SK-N-SH treated with all-trans-retinoic acid at 6 μM for 48 hours (cell line): ENCODE measurements at regions not wholly inside any gene's neighbourhood (a gene's known extent, or its start where the extent isn't known, plus 50 kb on each side); places are given as distances from the start of the nearest gene placed in this dataset.

Source experiments
- ARNTL ChIP-seq: fragments of 450-650 bp; formaldehyde crosslinking; IDR thresholded peaks from 2 replicates; pipeline ENCODE4 v1.5.0; 2020; ENCODE audit warnings: low read depth, mild to moderate bottlenecking, moderate library complexity, borderline replicate concordance
- CSRNP3 ChIP-seq: fragments of 250-450 bp; sonication (Bioruptor Pico); IDR thresholded peaks from 2 replicates; pipeline ENCODE4 v1.5.1; 2021; ENCODE audit warnings: mild to moderate bottlenecking, moderate library complexity
- PATZ1 ChIP-seq: fragments of 250-450 bp; sonication (Bioruptor Pico); IDR thresholded peaks from 2 replicates; pipeline ENCODE4 v1.8.0; 2020; ENCODE audit warnings: mild to moderate bottlenecking, moderate library complexity, borderline replicate concordance
- RARB ChIP-seq: fragments of 250-450 bp; sonication (Bioruptor Pico); IDR thresholded peaks from 2 replicates; pipeline ENCODE4 v1.8.0; 2021; ENCODE audit warnings: mild to moderate bottlenecking, moderate library complexity
- TSHZ2 ChIP-seq: fragments of 250-450 bp; sonication (Bioruptor Pico); IDR thresholded peaks from 2 replicates; pipeline ENCODE4 v1.5.0; 2020; ENCODE audit warnings: mild to moderate bottlenecking, moderate library complexity
- ZFP3 ChIP-seq: fragments of 250-450 bp; sonication (Bioruptor Pico); IDR thresholded peaks from 2 replicates; pipeline ENCODE4 v1.5.0; 2020; ENCODE audit warnings: mild to moderate bottlenecking, moderate library complexity

GRCh38 chr4:79257953-79258613, 67.8 kb downstream of the NAA11 start:
- TF ChIP-seq TSHZ2 (CRISPR knock-in tag) = no peak
- no peak for TF ChIP-seq ARNTL (CRISPR knock-in tag)
- TF ChIP-seq RARB (CRISPR knock-in tag) = no peak
- TF ChIP-seq PATZ1 (CRISPR knock-in tag) = no peak
- TF ChIP-seq CSRNP3 = no peak
- TF ChIP-seq ZFP3 (CRISPR knock-in tag) = no peak
